Heart left ventricle (tissue), 16 donors: ENCODE measurements at regions not wholly inside any gene's neighbourhood (a gene's known extent, or its start where the extent isn't known, plus 50 kb on each side); places are given as distances from the start of the nearest gene placed in this dataset.

Experiments
- ATAC-seq, 4 donors: fragments of 200-7000 bp; cut with Tn5 transposase; one replicate each; pipeline ENCODE4 v1.9.1; 2020 to 2022; ENCODE audit warnings: moderate library complexity in 4 of 4, mild to moderate bottlenecking in 3 of 4, moderate number of reproducible peaks in 1 of 4
- DNase-seq, 5 donors: peaks; one replicate each; pipeline ENCODE4 v3.0.0-alpha.2; 2020
- H3K27ac ChIP-seq, 12 donors: fragments of 200-600 bp; sonication (generic) in 4 of 12; one replicate each; pipeline versions ENCODE4 v1.5.0 to v1.8.0; 2016 to 2022; ENCODE audit warnings: mild to moderate bottlenecking in 2 of 12
- H3K27me3 ChIP-seq, 9 donors: fragments of 200-600 bp; sonication (generic) in 2 of 9; one replicate each; pipeline versions ENCODE4 v1.5.1 to v1.8.0; 2016 to 2022; ENCODE audit warnings: mild to moderate bottlenecking in 3 of 9
- H3K36me3 ChIP-seq, 9 donors: fragments of 200-600 bp; sonication (generic) in 2 of 9; one replicate each; pipeline versions ENCODE4 v1.5.0 to v1.8.0; 2018 to 2022; ENCODE audit warnings: mild to moderate bottlenecking in 2 of 9
- H3K4me1 ChIP-seq, 12 donors: fragments of 200-600 bp; sonication (generic) in 4 of 12; one replicate each; pipeline versions ENCODE4 v1.5.0 to v1.8.0; 2016 to 2022; ENCODE audit warnings: mild to moderate bottlenecking in 3 of 12
- H3K4me3 ChIP-seq, 12 donors: fragments of 200-600 bp; sonication (generic) in 4 of 12; one replicate each; pipeline versions ENCODE4 v1.5.0 to v1.8.0; 2017 to 2022; ENCODE audit warnings: mild to moderate bottlenecking in 9 of 12, moderate library complexity in 4 of 12
- H3K9me3 ChIP-seq, 12 donors: fragments of 200-600 bp; sonication (generic) in 4 of 12; one replicate each; pipeline versions ENCODE4 v1.5.0 to v1.8.0; 2016 to 2022; ENCODE audit warnings: mild to moderate bottlenecking in 1 of 12
- CTCF ChIP-seq, 12 donors: fragments of 200-600 bp; sonication (generic) in 4 of 12; IDR thresholded peaks; one replicate each; pipeline versions ENCODE4 v1.5.0 to v1.8.0; 2018 to 2022; ENCODE audit warnings: antibody characterized with exemption in 12 of 12, mild to moderate bottlenecking in 5 of 12
- POLR2A ChIP-seq, 2 donors: fragments of 450-650 bp; IDR thresholded peaks; one replicate each; pipeline ENCODE4 v1.6.1; 2017; ENCODE audit warnings: antibody characterized with exemption in 2 of 2, mild to moderate bottlenecking in 2 of 2, moderate library complexity in 2 of 2
- WGBS, 4 donors: extraction: QIAGEN DNeasy Blood & Tissue Kit in 2 of 4; methylation state at CpG; one replicate each; pipeline versions ENCODE4 v1.1.5 to v1.1.7; 2013 to 2018; 5-methylcytosine and 5-hydroxymethylcytosine counted together
- intact Hi-C, 10 donors: fragments of 100-400 bp; cut with DNase I; formaldehyde crosslinking; loops; one replicate each; pipeline versions ENCODE4 v1.11.1 to v1.14.2; 2022
- donor health status: ischemic (EF 13 %, LVEDD 7.1; RV severe dilation, severe dysfunction).
- donor health status: healthy with polysubstance abuse.
- donor health status: DM: no; HTN: yes; CAD: no.
- donor health status: DM: no; HTN: no; CAD: no.
- donor health status: ischemic (EF 25% LVEDD 6.9; RV normal size, moderate dysfunction).
- donor health status: ischemic (EF 25% LVEDD 5.7; RV mildly dilated, moderate dysfunction).
- donor health status: healthy.
- donor health status: DM: yes; HTN: yes; CAD: no.
- donor health status: ischemic (EF 35%, LVEDD 5.7; RV mildly dilated, moderate dysfunction).
- donor health status: nonischemic (EF 11% LVEDD 7.7; RV severe dilation, severe dysfunction).
- donor health status: DM: yes; HTN: yes; CAD: no.
- donor health status: PGD.
- donor health status: ischemic (EF 29% LVEDD 5.4; RV normal size, mild dysfunction).
- donor health status: nonischemic (EF 23%, LVEDD 6.1; RV moderate dilation, normal function).

DNA sequence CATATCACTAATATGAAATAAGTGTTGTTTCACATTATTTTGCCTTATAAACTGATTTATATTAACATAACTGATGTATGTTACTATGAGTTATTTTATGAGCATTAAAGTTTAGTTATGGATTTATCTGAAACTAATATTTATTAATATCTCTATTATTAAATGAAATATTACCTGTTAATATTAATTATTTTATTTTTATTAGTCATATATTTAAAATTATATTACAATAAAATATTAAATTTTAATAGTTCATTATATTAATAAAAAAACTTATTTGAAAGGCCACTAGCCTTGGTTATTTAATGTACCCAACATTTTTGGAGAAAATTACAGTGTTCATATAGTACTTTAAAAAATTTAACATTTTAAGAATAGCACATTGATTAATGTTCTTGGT, 1643.4 kb upstream of the MIR17HG start:
- H3K27ac ChIP-seq: no peak overlapping the region
- H3K27me3 ChIP-seq: no peaks in the 10 kb centered on the region
- intact Hi-C loops: no loop called here
- H3K9me3 ChIP-seq: peaks cover 0 to 9% (median 0%) of the 10 kb centered on the region in 12 donors
- no peak overlapping the region for H3K4me3 ChIP-seq
- no peaks in the 10 kb centered on the region for H3K36me3 ChIP-seq
- TF ChIP-seq CTCF (IDR thresholded peaks at IDR 0.05): no peak
- no peak for TF ChIP-seq POLR2A (IDR thresholded peaks at IDR 0.05)
- DNase-seq (no peak), ATAC-seq (no peak)
- H3K4me1 ChIP-seq: no peaks in the 10 kb centered on the region

DNA sequence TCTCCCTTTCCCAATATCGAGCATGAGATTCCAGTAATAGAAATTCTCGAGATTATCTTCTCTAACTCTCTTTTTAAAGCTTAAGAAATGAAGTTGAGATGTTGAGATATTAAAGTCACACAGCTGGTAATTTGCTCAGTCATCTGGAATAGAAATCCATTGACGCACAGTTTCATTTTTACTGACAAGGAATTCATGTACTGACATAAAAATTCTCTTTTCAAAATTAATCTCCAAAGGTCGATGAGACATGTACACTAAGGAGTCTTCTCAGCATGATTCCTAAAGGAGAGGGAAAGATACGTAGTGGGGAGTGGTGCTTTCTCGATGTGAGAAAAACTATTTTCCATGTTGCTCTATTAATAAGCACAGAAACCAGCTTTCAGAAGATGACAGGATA, 1639.5 kb upstream of the MIR17HG start:
- Histone ChIP-seq H3K4me3 (no peak overlapping the region), H3K4me1 (no peaks in the 10 kb centered on the region), H3K27me3 (no peaks in the 10 kb centered on the region), H3K27ac (no peak overlapping the region), H3K9me3 (peaks cover 0 to 3% (median 0%) of the 10 kb centered on the region in 12 donors), H3K36me3 (no peaks in the 10 kb centered on the region)
- TF ChIP-seq POLR2A (IDR thresholded peaks at IDR 0.05): no peak
- no peak for TF ChIP-seq CTCF (IDR thresholded peaks at IDR 0.05)
- WGBS, 4 donors: 73 to 86% (median 81%) methylated on average over 6 of the region's 6 CpGs
- DNase-seq (no peak), ATAC-seq (no peak)
- intact Hi-C loops: no loop called here

GRCh38 chr13:89721216-89721615, 1626.3 kb upstream of the MIR17HG start:
- 54 to 68% (median 61%) methylated on average over 4 of the region's 4 CpGs for WGBS, 4 donors
- no peak for ATAC-seq
- H3K36me3 ChIP-seq: no peaks in the 10 kb centered on the region
- H3K4me3 ChIP-seq: no peak overlapping the region
- no peak for DNase-seq
- intact Hi-C loops: no loop called here
- H3K4me1 ChIP-seq: no peaks in the 10 kb centered on the region
- peaks cover 0 to 13% (median 0%) of the 10 kb centered on the region in 12 donors for H3K9me3 ChIP-seq
- TF ChIP-seq POLR2A (IDR thresholded peaks at IDR 0.05) (no peak), CTCF (IDR thresholded peaks at IDR 0.05) (no peak)
- no peaks in the 10 kb centered on the region for H3K27me3 ChIP-seq
- no peak overlapping the region for H3K27ac ChIP-seq

DNA sequence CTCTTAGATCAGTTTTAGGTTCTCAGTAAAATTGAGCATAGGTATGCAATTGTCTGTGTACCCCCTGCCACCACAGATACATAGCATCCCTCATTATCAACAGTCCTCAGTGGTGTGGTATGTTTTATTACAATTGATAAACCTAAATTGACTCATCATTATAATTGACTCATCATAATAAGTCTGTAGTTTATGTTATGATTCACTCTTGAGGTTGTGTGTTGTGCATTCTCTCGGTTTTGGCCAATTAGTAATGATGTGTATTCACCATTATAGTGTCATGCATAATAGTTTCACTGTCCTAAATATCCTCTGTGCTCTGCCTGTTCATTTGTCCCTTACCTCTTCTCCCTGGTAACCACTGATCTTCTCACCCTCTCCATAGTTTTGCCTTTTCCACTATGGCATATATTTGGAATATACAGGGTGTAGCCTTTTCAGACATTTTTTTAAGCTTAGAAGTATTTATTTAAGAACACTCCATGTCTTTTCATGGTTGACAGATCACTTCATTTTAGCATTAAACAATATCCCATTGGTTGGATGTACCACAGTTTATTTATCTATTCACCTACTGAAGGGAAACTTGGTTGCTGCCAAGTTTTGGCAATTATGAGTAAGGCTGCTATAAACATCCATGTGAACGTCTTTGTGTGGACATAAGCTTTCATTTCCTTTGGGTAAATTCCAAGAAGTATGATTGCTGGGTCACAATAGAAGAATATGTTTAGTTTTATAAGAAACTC, 1620.6 kb upstream of the MIR17HG start:
- no peaks in the 10 kb centered on the region for H3K36me3 ChIP-seq
- no peak overlapping the region for H3K27ac ChIP-seq
- no peak overlapping the region for H3K4me3 ChIP-seq
- DNase-seq: no peak
- ATAC-seq: no peak
- peaks cover 0 to 14% (median 0%) of the 10 kb centered on the region in 12 donors for H3K9me3 ChIP-seq
- WGBS, 4 donors: 49 to 57% (median 51%) methylated on average over 2 of the region's 2 CpGs
- H3K27me3 ChIP-seq: no peaks in the 10 kb centered on the region
- TF ChIP-seq POLR2A (IDR thresholded peaks at IDR 0.05) (no peak), CTCF (IDR thresholded peaks at IDR 0.05) (no peak)
- no peaks in the 10 kb centered on the region for H3K4me1 ChIP-seq
- intact Hi-C loops: no loop called here
